CMK (cell line): ENCODE measurements at regions not wholly inside any gene's neighbourhood (a gene's known extent, or its start where the extent isn't known, plus 50 kb on each side); places are given as distances from the start of the nearest gene placed in this dataset.

Experiments used
- DNase-seq: peaks from one replicate; pipeline ENCODE4 v3.0.0-alpha.2; 2010; ENCODE audit warnings: low read depth

DNA sequence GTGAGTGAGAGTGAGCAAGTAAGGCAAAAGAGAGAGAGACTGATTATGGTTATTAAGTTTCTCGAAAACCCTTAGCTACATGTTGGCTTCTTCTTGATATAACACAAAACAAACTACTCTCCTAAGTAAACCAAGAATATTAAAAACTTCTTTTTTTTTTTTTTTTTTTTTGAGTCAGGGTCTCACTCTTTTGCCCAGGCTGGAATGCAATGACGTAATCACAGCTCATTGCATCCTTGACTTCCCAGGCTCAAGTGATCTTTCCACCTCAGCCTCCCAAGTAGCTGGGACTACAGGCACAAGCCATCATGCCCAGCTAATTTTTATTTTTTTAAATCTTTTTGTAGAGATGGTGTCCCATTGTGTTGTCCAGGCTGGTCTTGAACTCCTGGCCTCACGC lies 102.2 kb upstream of the IL6 start:
- DNase-seq: no peak

DNA sequence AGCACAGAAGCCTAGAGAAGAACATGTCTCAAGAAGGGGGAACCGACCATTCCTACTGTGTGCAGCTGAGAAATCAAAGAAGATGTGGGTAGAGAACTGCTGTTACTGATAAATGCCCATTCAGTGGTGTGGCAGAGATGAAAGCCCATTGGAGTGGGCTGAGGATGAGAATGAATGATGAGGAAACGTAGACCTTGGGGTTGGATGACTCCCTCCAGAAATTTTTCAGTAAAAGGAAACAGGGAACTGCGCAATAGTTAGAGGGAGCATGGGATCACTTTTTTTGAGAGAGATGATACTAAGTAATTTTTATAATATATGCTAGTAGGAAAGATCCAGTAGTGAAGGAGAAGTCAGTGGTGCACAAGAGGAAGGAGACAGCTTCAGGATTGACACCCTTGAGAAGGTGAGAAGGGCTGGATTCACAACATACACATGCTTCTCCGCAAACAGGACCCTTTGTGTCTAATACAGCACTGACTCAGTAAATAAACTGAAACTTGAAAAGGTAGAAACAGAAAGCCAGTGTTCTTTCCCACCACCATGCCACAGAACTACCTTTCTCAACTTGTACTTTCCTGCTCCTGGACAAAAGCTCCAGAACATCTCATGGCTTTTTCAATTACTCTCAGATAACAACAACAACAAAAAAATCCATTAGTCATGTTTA lies 104.7 kb upstream of the IL6 start:
- no peak for DNase-seq

DNA sequence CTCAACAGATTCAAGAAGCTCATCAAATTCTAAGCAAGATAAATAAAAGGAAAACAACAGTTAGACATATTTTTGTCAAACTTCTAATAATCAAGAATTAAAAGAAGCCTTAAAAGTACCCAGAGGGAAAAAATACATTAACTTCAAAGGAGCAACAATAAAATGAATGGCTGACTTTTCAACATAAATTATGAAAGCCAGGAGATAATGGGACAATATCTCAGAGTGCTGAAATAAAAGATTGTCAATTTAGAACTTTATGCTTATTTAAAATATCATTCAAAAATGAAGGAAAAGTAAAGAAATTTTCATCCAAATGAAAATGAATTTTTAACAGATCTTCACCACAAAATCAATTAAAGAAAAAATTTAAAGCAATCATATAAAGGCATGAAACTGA lies 108.5 kb upstream of the IL6 start:
- no peak for DNase-seq

DNA sequence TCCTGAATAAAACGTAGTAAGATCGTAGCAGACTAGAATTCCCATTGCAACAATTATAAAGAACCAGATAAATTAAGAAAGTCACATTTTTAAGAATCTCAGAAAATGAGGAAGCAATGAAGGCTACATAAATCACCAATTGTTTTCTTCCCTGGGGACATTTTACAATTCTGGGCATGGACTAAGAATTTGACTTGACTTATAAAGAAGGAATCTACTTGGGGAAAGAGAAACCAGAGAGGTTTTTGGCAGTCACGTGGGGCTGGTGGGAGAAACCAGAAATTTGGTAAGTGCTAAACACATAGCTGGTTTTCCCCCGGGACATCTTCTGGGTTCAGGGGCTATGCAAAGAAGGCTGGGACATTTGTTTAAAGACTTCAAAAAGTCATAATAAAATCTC lies 109.8 kb upstream of the IL6 start:
- DNase-seq: no peak

DNA sequence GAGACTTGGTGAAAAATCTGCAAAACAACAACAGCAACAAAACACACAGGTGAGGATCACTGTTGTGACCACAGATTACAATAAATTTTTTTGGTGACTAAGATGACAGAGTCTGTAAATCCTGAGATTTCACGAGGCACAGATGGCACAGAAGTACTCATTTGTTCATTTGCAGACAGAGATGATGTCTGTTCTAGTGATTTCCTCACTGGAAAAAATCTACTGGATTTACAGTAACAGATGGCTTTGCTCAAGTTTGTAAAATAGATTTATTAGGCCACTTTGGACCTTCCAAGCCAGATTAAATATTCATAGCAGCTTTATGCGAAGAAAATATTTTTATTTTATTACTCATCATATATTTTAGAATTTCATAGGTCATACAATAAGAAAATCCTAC lies 113.5 kb upstream of the IL6 start:
- DNase-seq: no peak

DNA sequence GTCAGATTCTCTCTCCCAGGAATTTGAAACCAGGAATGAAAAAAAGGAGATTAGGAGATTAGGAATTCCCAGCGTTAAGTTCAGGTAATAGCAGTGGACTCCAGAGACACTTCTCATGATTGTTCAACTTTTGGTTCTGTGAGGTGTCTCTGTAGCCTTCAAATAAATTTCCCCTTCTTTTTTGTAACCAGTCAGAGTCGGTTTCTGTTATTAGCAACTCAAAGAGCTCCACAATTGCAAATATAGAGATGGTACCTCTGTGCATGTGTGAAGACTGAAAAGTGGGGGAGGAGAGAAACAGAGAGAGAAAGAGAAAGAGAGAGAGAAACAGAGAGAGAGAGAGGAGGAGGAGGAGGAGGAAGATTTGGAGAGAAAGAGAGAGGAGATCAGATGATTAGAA lies 112.8 kb upstream of the STEAP1B start:
- no peak for DNase-seq

DNA sequence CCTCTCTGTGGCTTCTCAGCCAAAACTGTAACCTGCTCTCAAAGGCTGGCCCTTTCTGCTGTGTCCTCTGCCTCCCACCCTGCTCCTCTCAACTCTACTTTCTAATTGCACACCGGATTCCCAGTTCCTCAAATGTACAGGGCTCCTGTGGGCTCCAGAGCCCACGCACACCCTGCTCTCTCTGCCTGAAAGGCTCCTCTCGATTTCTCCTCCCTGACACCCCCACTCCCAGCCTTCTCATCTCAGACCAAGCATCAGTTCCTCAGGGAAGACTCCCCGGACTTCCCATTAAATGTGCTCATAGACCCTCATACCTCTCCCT lies 111.7 kb upstream of the STEAP1B start:
- DNase-seq: no peak

DNA sequence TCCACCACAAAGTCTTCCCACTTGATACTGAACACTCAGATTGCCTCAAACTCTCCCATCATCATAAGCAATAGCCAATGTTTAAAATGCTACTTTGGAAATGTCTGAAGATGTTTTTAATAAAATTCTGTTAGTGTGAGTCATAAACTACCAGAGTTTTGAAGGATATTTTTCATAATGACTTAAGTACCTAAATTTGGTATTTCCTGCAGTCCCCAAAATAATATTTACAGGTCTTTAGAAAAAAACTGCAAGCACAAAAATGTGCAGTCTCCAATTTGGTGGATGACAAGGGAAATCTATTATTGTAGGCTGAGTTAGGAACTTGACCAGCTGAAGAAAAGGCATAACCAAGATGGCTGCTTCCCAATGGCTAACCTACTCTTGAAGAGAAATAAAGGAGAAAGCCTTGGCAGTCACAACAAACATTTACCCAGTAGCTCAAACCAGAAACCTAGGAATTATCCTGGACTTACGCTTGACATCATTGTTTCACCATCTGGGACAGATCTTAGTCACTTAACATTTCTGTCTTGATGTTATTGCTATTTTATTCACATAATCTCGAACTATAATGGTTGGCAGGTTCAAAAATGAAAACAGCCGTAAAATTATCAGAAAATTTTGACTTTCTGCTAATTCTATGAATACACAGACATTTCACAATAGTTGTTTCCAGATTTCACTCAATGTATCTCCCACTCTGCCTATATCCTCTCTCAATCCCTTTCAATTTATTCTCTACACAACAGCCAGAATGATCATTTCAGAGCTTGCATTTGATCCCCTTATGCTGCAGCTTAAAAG lies 111.2 kb upstream of the STEAP1B start:
- no peak for DNase-seq

DNA sequence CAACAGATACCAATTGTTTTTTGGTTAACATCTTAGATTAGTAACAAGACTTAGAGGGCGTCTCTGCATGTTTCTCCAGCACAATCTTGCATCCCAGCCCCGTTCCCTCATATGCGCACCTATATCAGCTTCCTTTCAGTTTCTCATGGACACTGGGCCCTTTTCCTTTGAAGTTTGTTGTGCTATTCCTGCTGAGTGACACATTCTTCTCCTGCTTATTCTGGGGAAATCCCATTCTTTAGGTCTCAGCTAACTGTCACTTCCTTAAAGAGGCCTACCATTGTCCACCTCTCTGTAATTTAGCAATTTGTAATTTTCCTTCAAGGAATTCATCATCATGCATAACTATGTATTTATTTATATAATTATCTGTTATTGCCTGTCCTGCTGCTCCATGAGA lies 110.3 kb upstream of the STEAP1B start:
- DNase-seq: no peak

DNA sequence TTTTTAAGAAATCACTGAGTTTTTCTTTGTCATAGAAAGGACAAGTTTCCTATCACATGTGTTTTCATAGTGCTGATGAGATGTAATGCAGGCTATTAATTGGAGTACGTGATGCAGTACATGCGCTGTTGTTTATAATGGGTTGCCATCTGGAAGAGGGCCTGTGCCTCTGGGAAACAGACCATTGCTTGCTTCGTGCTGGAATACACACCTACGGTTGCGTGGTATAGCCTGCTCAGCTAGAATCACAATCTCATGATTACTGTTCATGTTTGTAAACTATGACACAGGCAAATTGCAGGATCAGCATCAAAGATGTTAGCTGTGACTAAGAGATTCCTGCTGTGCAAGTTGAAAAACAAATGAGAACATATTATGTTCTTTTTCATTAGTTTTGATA lies 107.2 kb upstream of the STEAP1B start:
- no peak for DNase-seq

DNA sequence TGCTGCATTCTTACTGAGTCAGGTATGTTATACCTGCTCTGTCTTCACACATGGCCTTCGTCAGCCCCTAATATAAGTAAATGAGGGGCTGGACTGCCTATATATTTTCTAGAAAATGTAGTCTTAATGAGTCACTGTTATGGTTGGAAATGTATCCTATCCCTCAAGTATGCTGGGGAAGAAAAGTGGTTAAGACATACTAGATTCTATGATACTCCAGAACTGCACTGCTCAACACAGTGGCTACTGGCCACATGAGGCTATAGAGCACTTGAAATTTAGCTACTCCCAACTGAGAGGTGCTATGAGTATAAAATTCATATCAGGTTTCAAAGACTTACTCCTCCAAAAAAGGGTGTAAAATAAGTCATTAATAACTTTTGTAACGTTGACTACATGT lies 104.3 kb upstream of the STEAP1B start:
- no peak for DNase-seq

DNA sequence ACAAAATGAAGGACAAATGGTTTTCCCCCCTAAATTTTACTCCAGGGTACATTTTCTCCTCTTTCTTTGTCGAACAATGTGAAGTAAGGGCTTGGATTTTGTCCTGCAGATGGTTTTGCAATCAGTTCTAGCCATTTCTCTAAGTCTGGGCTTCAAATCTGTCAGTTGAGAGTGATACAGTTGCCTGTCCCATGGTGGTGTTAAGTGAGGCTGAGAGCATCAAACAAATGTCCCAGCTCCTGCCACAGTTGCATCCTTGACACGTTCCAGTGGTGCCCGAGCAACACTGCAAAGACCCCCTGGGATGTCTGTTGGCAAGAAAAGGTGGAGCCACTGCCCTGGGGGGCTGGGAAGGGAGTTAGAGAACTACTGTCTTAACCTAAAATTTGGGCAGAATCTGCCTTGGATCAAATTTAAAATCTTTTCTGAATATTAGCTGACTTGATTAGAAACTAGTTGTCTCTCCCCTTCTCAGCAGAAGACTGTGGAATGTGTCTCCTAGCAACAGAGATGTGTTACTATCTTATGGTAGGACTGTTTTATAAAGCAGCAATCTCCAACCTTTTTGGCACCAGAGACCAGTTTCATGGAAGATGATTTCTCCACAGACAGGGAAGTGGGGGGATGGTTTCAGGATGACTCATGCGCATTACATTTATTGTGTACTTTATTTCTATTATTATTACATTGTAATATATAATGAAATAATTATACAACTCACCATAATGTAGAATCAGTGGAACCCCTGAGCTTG lies 102.0 kb upstream of the STEAP1B start:
- no peak for DNase-seq

DNA sequence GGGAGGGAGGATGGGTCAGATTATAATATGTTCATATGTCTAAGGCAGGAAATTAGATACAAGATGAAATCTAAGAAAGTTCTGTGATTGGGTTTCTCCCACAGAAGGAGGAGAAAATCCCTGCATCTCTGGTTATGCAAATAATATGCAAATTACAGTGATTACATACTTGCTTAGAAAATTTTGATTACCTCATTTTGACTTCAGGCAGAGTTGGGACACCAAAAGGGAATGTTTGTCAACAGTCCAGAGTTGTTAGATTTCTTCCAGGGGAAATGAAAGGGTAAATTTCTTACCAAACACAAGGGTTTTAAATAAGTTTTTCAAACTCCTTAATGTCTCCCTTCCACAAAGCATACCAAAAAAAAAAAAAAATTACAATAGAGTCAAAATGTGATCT lies 101.4 kb upstream of the STEAP1B start:
- DNase-seq: no peak

DNA sequence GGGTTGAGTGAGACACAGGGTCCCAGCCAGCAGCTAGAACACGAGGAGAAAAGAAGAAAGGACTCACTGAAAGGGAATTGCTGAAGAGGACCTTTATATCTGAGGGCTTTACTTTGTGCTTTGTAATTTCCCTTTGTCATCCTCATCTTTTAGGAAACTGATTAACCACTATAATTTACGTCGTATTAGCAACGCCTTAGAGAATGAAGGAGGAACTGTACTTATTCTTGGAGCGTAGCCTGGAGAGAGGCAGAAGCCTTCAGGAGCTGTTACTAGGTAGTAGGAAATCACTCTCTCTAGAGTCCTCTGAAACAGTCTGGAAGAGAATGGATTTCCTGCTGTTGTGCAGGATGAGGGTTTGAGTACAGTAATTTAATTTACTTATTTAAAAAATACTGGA lies 101.0 kb upstream of the STEAP1B start:
- no peak for DNase-seq

DNA sequence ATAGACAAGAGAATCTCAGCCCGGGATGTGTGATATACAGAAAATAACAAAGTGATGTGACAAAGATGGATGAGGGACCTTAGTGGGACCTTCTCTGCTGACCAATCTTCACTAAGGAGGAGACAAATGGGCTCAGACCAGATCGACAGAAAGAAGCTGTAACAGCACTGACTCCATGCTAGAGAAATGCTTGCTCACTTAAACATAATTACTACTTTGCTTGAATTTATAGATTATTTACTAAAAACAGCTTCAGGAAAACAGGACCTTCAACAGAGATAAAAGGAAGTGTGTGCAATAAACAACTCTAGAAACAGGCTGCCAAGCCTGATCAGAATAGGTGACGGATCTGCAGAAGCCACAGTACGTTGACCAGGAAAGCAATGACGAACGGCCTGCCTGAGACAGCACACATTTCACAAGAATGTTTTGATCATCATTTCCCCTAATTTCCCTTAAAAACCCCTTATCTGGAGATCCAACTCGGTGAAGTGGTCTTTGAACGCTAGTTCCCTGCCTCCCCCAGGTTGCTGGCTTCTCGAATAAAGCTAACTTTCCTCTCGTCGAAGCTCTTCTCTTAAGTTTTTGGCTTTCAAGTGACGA lies 98.4 kb upstream of the STEAP1B start:
- no peak for DNase-seq

DNA sequence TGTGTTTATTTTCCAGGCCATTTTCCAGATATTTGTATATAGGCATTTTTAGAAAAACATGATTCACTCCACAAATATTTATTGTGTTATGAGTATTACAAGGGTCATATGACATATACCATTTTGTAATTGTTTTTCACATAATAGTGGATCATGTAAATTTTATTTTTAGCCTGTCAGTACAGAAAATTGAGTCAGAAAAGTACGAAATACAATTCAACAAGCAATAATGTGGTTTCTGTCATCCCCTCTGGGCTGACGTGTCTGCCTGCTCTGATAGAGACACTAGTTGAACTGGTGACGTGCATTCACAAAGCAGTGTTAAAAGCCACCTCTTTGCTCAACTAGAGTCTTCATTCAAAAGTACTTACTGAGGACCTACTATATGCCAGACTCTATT lies 97.9 kb upstream of the STEAP1B start:
- no peak for DNase-seq

DNA sequence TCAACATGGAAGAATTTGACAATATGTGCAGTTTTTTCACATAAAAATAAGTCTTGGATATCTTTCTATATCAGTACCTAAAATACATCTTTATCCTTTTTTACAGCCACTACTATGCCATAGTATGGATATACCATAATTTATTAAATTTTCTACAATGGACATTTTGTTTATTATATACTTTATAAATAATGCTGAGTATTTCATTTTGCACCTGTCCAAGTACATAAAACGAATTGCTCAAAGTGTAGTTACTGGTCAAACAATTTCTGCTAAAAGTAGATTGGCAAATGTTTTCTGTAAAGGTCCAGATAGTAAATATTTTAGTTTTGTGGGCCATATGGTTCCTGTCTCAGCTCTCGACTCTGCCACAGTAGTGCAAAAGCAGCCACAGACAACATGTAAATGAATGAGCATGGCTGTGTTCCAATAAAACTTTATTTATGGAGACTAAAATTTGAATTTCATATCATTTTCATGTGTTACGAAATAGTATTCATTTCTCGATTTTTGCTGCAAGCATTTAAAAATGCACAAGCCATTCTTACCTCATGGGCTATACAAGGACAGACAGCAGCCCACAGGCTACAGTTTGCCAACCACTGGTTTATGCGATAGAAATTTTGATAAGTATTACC lies 96.9 kb upstream of the STEAP1B start:
- DNase-seq: no peak

DNA sequence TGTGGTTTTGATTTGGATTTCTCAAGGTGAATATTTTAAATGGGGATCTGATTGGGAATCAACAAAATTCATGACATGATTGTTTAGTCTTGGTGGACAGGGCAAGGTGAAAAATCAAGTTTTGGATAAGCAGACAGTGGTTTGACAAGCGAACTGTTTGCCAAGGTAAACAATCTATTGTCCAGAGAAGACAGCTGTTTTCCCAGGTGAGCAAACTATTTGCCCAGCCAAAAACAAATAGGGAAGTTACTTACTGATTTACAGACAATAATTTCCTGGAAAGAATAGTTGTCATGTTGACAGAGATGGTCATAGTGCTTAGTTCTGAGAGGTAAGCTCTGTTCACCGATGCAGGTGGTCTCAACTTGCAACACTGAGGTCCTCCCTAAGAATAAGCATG lies 94.0 kb upstream of the STEAP1B start:
- no peak for DNase-seq

DNA sequence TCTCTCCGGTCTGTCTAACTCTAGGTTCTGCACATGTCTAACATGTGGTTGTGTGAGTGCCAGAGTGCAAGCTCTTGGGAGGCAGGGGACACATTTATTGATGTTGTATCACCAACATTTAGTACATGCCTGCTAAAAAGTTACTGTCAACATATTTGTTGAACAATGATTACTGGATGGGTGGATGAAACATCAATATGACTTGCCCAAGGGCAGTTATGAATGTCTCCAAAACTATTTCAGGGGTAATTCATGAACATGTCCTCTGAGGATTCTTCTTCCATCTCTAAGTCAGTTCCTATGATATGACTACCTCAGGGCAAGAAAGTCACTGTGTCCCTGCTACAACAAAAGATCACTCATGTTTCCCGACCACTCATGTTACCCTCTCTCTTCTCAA lies 91.3 kb upstream of the STEAP1B start:
- no peak for DNase-seq

DNA sequence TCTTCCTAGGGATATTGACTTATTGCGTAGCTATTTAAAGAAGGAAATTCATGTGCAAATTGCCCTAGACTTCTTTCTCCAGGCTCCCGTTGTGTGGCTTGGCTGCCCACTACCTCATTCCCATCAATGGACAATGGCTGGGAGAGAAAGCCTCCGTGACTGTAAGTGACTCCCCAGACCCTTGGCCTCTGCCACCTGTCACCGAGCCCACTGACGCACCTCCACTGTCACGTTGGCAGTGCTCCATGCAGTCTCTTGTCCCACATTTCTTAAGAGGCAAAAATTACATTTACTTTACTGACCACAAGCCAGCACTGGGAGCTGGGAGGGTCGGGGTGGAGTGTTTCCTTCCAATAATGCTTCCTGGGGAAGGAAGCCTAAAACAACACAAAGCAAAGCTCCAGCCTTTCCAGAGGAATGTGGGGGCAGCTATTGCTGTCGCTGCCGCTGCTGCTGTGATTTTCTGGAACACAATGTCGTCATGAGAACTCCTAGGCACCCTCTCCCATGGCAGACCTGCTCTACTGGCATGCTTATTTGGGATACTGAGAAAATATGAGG lies 89.7 kb upstream of the STEAP1B start:
- no peak for DNase-seq

DNA sequence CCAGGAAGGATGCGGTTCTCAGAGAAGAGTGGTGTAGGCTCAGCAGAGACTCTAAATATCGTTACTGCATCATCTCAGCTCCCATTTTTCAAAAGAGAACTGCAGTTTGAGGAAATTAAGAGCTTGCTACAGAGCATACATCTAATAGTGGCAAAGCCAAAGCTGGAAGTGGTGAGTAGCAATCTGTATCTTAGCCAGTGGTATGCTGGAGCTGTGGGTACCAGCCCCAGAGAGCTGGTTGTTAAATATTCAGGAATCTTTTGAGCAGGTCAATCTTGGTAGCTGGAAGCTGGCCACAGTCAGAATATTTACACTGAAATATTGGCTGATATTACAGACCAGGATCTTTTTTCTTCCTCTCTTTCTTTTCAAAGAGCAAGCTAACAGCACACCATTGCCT lies 88.4 kb upstream of the STEAP1B start:
- DNase-seq: no peak

DNA sequence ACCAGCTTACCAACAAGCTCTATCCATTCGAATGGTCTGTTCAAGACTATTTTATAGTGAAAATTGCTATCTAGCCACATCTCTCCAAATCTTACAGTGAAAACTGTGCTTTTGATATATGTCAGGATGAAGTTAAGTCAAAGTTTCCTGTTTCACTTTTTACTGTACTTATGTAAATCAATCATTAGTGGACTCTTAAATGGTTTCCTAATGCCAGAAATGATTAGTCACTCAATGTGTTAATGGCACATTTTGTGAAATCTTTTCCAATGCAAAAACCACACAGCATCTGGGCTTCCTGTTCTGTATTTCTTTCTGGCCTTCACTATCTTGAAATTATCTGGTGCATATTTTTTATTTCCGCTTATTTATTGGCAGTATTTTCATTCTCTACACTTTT lies 87.3 kb upstream of the STEAP1B start:
- DNase-seq: no peak
